ENCODE measurements at regions not wholly inside any gene's neighbourhood (a gene's known extent, or its start where the extent isn't known, plus 50 kb on each side); places are given as distances from the start of the nearest gene placed in this dataset.

GRCh38 chr19:28920269-28921066, 292.5 kb downstream of the UQCRFS1 start:
- ATAC-seq (no peak), FAIRE-seq (no peak), DNase-seq (ENCODE audit: low read depth, low spot score) (no peak)
- in situ Hi-C loops (cut with MboI), result no loop called here
- ChIA-PET POLR2A (no interaction called here), SMC1A (ENCODE audit: uncharacterized antibody, unreplicated experiment) (no interaction called here), CTCF (no interaction called here), RAD21 (ENCODE audit: unreplicated experiment) (no interaction called here)
- WGBS (ENCODE audit: insufficient coverage, insufficient replicate concordance, low lambda C conversion rate, missing lambda C conversion rate), result 7% methylated on average over 17 of the region's 17 CpGs
- Histone ChIP-seq H3K36me3 (ENCODE audit: control insufficient read depth in 2 of 2, insufficient read depth in 2 of 2, low read length in 1 of 2) (no peaks in the 10 kb centered on the region), H3K9me3 (replicated peaks; ENCODE audit: control insufficient read depth, insufficient read depth, low read length) (no peaks in the 10 kb centered on the region; the same call in 2 of the 3 replicates), H3K27me3 (replicated peaks in 1 of 2; ENCODE audit: control insufficient read depth in 2 of 2, insufficient read depth in 2 of 2, low read length in 1 of 2) (no peaks in the 10 kb centered on the region), H3K9ac (ENCODE audit: control insufficient read depth, insufficient read depth, low read length) (no peak overlapping the region), H3K27ac (ENCODE audit: control insufficient read depth, insufficient read depth) (no peak overlapping the region), H3K4me1 (ENCODE audit: control insufficient read depth, insufficient read depth, low read length) (no peaks in the 10 kb centered on the region), H3K79me2 (ENCODE audit: control insufficient read depth, insufficient read depth, low read length) (no peaks in the 10 kb centered on the region), H3K4me2 (ENCODE audit: control insufficient read depth, insufficient read depth) (no peak overlapping the region), H4K20me1 (ENCODE audit: control insufficient read depth, insufficient read depth) (no peaks in the 10 kb centered on the region), H3K4me3 (no peak overlapping the region), H2AFZ (ENCODE audit: control insufficient read depth, low read depth, low read length) (no peak overlapping the region)
- intact Hi-C loops (cut with micrococcal nuclease; ENCODE audit: unreplicated experiment), result no loop called here
- BruUV-seq (replicated peaks), result no TSS peak
- TF ChIP-seq USF2 (IDR thresholded peaks at IDR 0.05; ENCODE audit: borderline replicate concordance, low read depth, low read length) (no peak), ZBTB11 (CRISPR knock-in tag; IDR thresholded peaks at IDR 0.05) (no peak), RFX5 (IDR thresholded peaks at IDR 0.05; ENCODE audit: low read depth, low read length) (no peak), MEF2A (IDR thresholded peaks at IDR 0.05; ENCODE audit: insufficient read depth, low read depth, low read length) (no peak), EGR1 (IDR thresholded peaks at IDR 0.05; ENCODE audit: borderline replicate concordance in 1 of 2, low read depth in 2 of 2, low read length in 2 of 2) (no peak), NFYA (IDR thresholded peaks at IDR 0.05; ENCODE audit: borderline replicate concordance, low read depth, low read length) (no peak), NBN (IDR thresholded peaks at IDR 0.05) (no peak), NFYB (IDR thresholded peaks at IDR 0.05; ENCODE audit: insufficient read depth, low read depth, low read length) (no peak), SREBF1 (IDR thresholded peaks at IDR 0.05; ENCODE audit: low read length) (no peak), POLR2AphosphoS5 (IDR thresholded peaks at IDR 0.05; ENCODE audit: low read length) (no peak), NR2C1 (IDR thresholded peaks at IDR 0.05) (no peak), SPI1 (IDR thresholded peaks at IDR 0.05; ENCODE audit: borderline replicate concordance, insufficient read depth, low read depth, low read length) (no peak), ZZZ3 (IDR thresholded peaks at IDR 0.05; ENCODE audit: control insufficient read depth, insufficient read length, low read depth) (no peak)
- TF ChIP-seq, protein P1, sequence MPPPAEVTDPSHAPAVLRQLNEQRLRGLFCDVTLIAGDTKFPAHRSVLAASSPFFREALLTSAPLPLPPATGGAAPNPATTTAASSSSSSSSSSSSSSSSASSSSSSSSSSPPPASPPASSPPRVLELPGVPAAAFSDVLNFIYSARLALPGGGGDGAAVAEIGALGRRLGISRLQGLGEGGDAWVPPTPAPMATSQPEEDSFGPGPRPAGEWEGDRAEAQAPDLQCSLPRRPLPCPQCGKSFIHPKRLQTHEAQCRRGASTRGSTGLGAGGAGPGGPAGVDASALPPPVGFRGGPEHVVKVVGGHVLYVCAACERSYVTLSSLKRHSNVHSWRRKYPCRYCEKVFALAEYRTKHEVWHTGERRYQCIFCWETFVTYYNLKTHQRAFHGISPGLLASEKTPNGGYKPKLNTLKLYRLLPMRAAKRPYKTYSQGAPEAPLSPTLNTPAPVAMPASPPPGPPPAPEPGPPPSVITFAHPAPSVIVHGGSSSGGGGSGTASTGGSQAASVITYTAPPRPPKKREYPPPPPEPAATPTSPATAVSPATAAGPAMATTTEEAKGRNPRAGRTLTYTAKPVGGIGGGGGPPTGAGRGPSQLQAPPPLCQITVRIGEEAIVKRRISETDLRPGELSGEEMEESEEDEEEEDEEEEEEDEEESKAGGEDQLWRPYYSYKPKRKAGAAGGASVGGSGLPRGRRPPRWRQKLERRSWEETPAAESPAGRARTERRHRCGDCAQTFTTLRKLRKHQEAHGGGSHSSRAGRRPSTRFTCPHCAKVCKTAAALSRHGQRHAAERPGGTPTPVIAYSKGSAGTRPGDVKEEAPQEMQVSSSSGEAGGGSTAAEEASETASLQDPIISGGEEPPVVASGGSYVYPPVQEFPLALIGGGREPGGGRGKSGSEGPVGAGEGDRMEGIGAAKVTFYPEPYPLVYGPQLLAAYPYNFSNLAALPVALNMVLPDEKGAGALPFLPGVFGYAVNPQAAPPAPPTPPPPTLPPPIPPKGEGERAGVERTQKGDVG (CRISPR knock-in tag; IDR thresholded peaks at IDR 0.05), result no peak
- TF ChIP-seq, protein P2, sequence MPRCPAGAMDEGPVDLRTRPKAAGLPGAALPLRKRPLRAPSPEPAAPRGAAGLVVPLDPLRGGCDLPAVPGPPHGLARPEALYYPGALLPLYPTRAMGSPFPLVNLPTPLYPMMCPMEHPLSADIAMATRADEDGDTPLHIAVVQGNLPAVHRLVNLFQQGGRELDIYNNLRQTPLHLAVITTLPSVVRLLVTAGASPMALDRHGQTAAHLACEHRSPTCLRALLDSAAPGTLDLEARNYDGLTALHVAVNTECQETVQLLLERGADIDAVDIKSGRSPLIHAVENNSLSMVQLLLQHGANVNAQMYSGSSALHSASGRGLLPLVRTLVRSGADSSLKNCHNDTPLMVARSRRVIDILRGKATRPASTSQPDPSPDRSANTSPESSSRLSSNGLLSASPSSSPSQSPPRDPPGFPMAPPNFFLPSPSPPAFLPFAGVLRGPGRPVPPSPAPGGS (IDR thresholded peaks at IDR 0.05; ENCODE audit: borderline replicate concordance, insufficient read depth, low read depth, low read length, poor library complexity, severe bottlenecking), result no peak
